SW480 (cell line): ENCODE measurements at regions not wholly inside any gene's neighbourhood (a gene's known extent, or its start where the extent isn't known, plus 50 kb on each side); places are given as distances from the start of the nearest gene placed in this dataset.
A peak's percentile ranks its signal among the peaks of the same experiment; 100 is the strongest.
"Not testable (repeated sequence)": the region's sequence is repeated elsewhere in the genome, so short reads cannot be mapped to it uniquely, and the experiment has no call there.

ENCODE experiments used
- DNase-seq: peaks from one replicate; pipeline ENCODE4 v3.0.0-alpha.2; 2016; ENCODE audit warnings: low spot score

GRCh38 chr1:87398641-87399040 lies 70.0 kb downstream of the LMO4 start:
- no peak for DNase-seq

- peak; percentile 39 for DNase-seq
Observed at GRCh38 chr1:87399264-87399663, 70.6 kb downstream of the LMO4 start.

GRCh38 chr1:87399701-87400100 lies 71.0 kb downstream of the LMO4 start:
- no peak for DNase-seq

- no peak for DNase-seq
Observed at GRCh38 chr1:87400813-87401212, 72.1 kb downstream of the LMO4 start.

GRCh38 chr1:87402241-87403002 lies 73.7 kb downstream of the LMO4 start:
- no peak for DNase-seq

GRCh38 chr1:87403061-87403820 lies 74.6 kb downstream of the LMO4 start:
- no peak for DNase-seq

- peak; percentile 62 for DNase-seq
Observed at GRCh38 chr1:87404296-87404695, 75.6 kb downstream of the LMO4 start.

- DNase-seq = no peak
Observed at GRCh38 chr1:87408665-87409248, 80.1 kb downstream of the LMO4 start.

- DNase-seq = no peak
Observed at GRCh38 chr1:87410776-87411480, 82.2 kb downstream of the LMO4 start.

GRCh38 chr1:87413846-87414245 lies 85.2 kb downstream of the LMO4 start:
- not testable (repeated sequence) for DNase-seq

- DNase-seq = no peak
Observed at GRCh38 chr1:87418048-87418447, 89.4 kb downstream of the LMO4 start.

- DNase-seq = no peak
Observed at GRCh38 chr1:87421809-87422208, 93.1 kb downstream of the LMO4 start.

GRCh38 chr1:87424541-87424940 lies 95.9 kb downstream of the LMO4 start:
- no peak for DNase-seq

GRCh38 chr1:87426463-87427249 lies 98.0 kb downstream of the LMO4 start:
- DNase-seq = no peak

GRCh38 chr1:87428367-87428766 lies 99.7 kb downstream of the LMO4 start:
- DNase-seq = no peak

- no peak for DNase-seq
Observed at GRCh38 chr1:87428883-87429282, 100.2 kb downstream of the LMO4 start.

- DNase-seq = no peak
Observed at GRCh38 chr1:87432685-87433084, 104.0 kb downstream of the LMO4 start.

- not testable (repeated sequence) for DNase-seq
Observed at GRCh38 chr1:87433101-87433500, 104.4 kb downstream of the LMO4 start.

GRCh38 chr1:87435484-87435883 lies 106.8 kb downstream of the LMO4 start:
- peak; percentile 7 for DNase-seq

GRCh38 chr1:87436115-87436514 lies 107.4 kb downstream of the LMO4 start:
- not testable (repeated sequence) for DNase-seq

GRCh38 chr1:87436534-87436933 lies 107.9 kb downstream of the LMO4 start:
- DNase-seq = no peak
